HCT116 (cell line): ENCODE measurements at regions not wholly inside any gene's neighbourhood (a gene's known extent, or its start where the extent isn't known, plus 50 kb on each side); places are given as distances from the start of the nearest gene placed in this dataset.

Source experiments
- ATAC-seq: fragments of 200-7000 bp; cut with Tn5 transposase; 2 replicates; pipeline ENCODE4 v1.9.1; 2020; ENCODE audit warnings: mild to moderate bottlenecking, moderate library complexity
- BruUV-seq: library from RNA; stranded (reverse); fragments of 400-500 nt; replicated peaks from 2 replicates; lab custom pipeline; 2021; lab: Mats Ljungman, UMichigan
- CTCF ChIA-PET: fragments of 300-600 bp; sonication (Branson Sonifier 250); formaldehyde crosslinking; loops from one replicate; lab custom pipeline; 2021; ENCODE audit warnings: antibody characterized with exemption; lab: Charles Lee
- POLR2A ChIA-PET: fragments of 300-600, 350-600 bp; sonication (Branson Sonifier 250); formaldehyde crosslinking; loops from one replicate; lab custom pipeline; 2021; ENCODE audit warnings: antibody characterized with exemption; lab: Charles Lee
- RAD21 ChIA-PET, 2 experiments: fragments of 300-600 bp; sonication (Branson Sonifier 250); formaldehyde crosslinking; loops; one replicate each; lab custom pipeline; 2023; ENCODE audit warnings: low total read pairs in 2 of 2; ENCODE audit not compliant: uncharacterized antibody in 2 of 2, unreplicated experiment in 2 of 2, low non-redundant PET in 1 of 2; lab: Charles Lee
- DNase-seq: peaks from one replicate; pipeline ENCODE4 v3.0.0-alpha.2; 2010; ENCODE audit warnings: low read depth, low spot score
- H2AFZ ChIP-seq: fragments of 200-600 bp; shearing (Covaris generic), sonication (generic); 2 replicates; pipeline ENCODE4 v1.6.1; 2017; ENCODE audit warnings: low read depth, mixed run types, mixed read lengths, antibody characterized with exemption, low read length; ENCODE audit not compliant: poor library complexity, severe bottlenecking
- H3K27ac ChIP-seq: 2 replicates; pipeline ENCODE4 v1.5.1; 2012; ENCODE audit warnings: low read depth, low read length
- H3K27me3 ChIP-seq: fragments of 200-600 bp; sonication (generic); 2 replicates; pipeline ENCODE4 v1.6.1; 2016; ENCODE audit warnings: mixed run types, low read length, mixed read lengths; ENCODE audit not compliant: insufficient read depth
- H3K36me3 ChIP-seq, 2 experiments: fragments of 200-500 bp in 1 of 2; fragments of 200-600 bp in 1 of 2; sonication (Bioruptor generic) in 1 of 2; sonication (generic) in 1 of 2; 2 replicates each; pipeline versions ENCODE4 v1.5.1 to v1.6.1; 2014 to 2016; ENCODE audit warnings: low read length in 2 of 2, inconsistent platforms in 1 of 2, mixed read lengths in 1 of 2, mixed run types in 1 of 2; ENCODE audit not compliant: insufficient read depth in 2 of 2, control insufficient read depth in 1 of 2
- H3K4me1 ChIP-seq, 2 experiments: fragments of 200-600 bp in 1 of 2; sonication (generic) in 1 of 2; 2 replicates each; pipeline versions ENCODE4 v1.5.1 to v1.6.1; 2012 to 2017; ENCODE audit warnings: low read length in 2 of 2, inconsistent platforms in 1 of 2, mild to moderate bottlenecking in 1 of 2, mixed read lengths in 1 of 2, mixed run types in 1 of 2, moderate library complexity in 1 of 2; ENCODE audit not compliant: insufficient read depth in 2 of 2, control insufficient read depth in 1 of 2
- H3K4me2 ChIP-seq: fragments of 200-600 bp; sonication (generic); 2 replicates; pipeline ENCODE4 v1.6.1; 2017; ENCODE audit warnings: mixed run types, low read length, mixed read lengths
- H3K4me3 ChIP-seq, 2 experiments: fragments of 200-600 bp in 1 of 2; sonication (generic) in 1 of 2; replicated peaks in 1 of 2; 2 replicates each; pipeline ENCODE4 v1.5.1; 2011 to 2016; ENCODE audit warnings: low read length in 2 of 2, control low read depth in 1 of 2, low read depth in 1 of 2, mild to moderate bottlenecking in 1 of 2, mixed read lengths in 1 of 2, mixed run types in 1 of 2
- H3K79me2 ChIP-seq: fragments of 200-600 bp; sonication (generic); 2 replicates; pipeline ENCODE4 v1.6.1; 2017; ENCODE audit warnings: mild to moderate bottlenecking, mixed run types, low read length, moderate library complexity, mixed read lengths; ENCODE audit not compliant: insufficient read depth
- H3K9ac ChIP-seq: fragments of 200-600 bp; sonication (generic); 2 replicates; pipeline ENCODE4 v1.6.1; 2016; ENCODE audit warnings: low read length, mixed read lengths
- H3K9me2 ChIP-seq: fragments of 200-600 bp; sonication (generic), shearing (Covaris generic); 2 replicates; pipeline ENCODE4 v1.6.1; 2017; ENCODE audit warnings: mixed run types, mild to moderate bottlenecking, moderate library complexity; ENCODE audit not compliant: insufficient read depth
- H3K9me3 ChIP-seq, 2 experiments: fragments of 200-500 bp in 1 of 2; fragments of 200-600 bp in 1 of 2; sonication (Bioruptor generic) in 1 of 2; sonication (generic) in 1 of 2; 2 replicates each; pipeline ENCODE4 v1.6.1; 2014 to 2017; ENCODE audit warnings: low read length in 2 of 2, mixed read lengths in 2 of 2, inconsistent platforms in 1 of 2, low read depth in 1 of 2, mild to moderate bottlenecking in 1 of 2, mixed run types in 1 of 2, moderate library complexity in 1 of 2; ENCODE audit not compliant: control insufficient read depth in 1 of 2, insufficient read depth in 1 of 2
- H4K20me1 ChIP-seq: fragments of 200-600 bp; sonication (generic), shearing (Covaris generic); 2 replicates; pipeline ENCODE4 v1.6.1; 2017; ENCODE audit warnings: mixed run types, mild to moderate bottlenecking, moderate library complexity; ENCODE audit not compliant: insufficient read depth
- EZH2 ChIP-seq: fragments of 200-600 bp; sonication (generic); IDR thresholded peaks from 2 replicates; pipeline ENCODE4 v1.6.1; 2017; ENCODE audit warnings: antibody characterized with exemption, mixed run types
- FOSL1 ChIP-seq: IDR thresholded peaks from 2 replicates; pipeline ENCODE4 v1.6.1; 2012; ENCODE audit warnings: low read depth
- POLR2AphosphoS5 ChIP-seq: IDR thresholded peaks from 2 replicates; pipeline ENCODE4 v1.6.1; 2011; ENCODE audit warnings: mild to moderate bottlenecking, low read depth, low read length, moderate library complexity
- SIN3A ChIP-seq: IDR thresholded peaks from 2 replicates; pipeline ENCODE4 v1.6.1; 2012; ENCODE audit warnings: low read depth
- SRF ChIP-seq: IDR thresholded peaks from 2 replicates; pipeline ENCODE4 v1.6.1; 2012; ENCODE audit warnings: low read depth
- YY1 ChIP-seq: IDR thresholded peaks from 2 replicates; pipeline ENCODE4 v1.6.1; 2011; ENCODE audit warnings: low read length, low read depth, moderate library complexity, mild to moderate bottlenecking; ENCODE audit not compliant: insufficient replicate concordance; ENCODE audit errors: extremely low read depth
- intact Hi-C: fragments of 100-400 bp; cut with micrococcal nuclease; formaldehyde crosslinking; loops from 2 replicates; pipeline ENCODE4 v1.10.0; 2022
- TF ChIP-seq, protein P1 (sequence below): IDR thresholded peaks from 2 replicates; pipeline ENCODE4 v1.6.1; 2011; ENCODE audit warnings: mild to moderate bottlenecking, low read length, moderate library complexity; ENCODE audit not compliant: insufficient replicate concordance; ENCODE audit errors: extremely low read depth
- TF ChIP-seq, protein P2 (sequence below): IDR thresholded peaks from 2 replicates; pipeline ENCODE4 v1.6.1; 2012

GRCh38 chr10:21289271-21289670 is 236.2 kb downstream of the SKIDA1 start:
- no peaks in the 10 kb centered on the region for H4K20me1 ChIP-seq
- no peak overlapping the region for H3K27ac ChIP-seq
- H3K9me2 ChIP-seq, result no peaks in the 10 kb centered on the region
- intact Hi-C loops, result no loop called here
- no peak overlapping the region for H3K4me2 ChIP-seq
- no peaks in the 10 kb centered on the region for H3K9me3 ChIP-seq
- TF ChIP-seq FOSL1, result no peak
- no peak for TF ChIP-seq POLR2AphosphoS5
- no peak for TF ChIP-seq SIN3A
- TF ChIP-seq, protein P1, sequence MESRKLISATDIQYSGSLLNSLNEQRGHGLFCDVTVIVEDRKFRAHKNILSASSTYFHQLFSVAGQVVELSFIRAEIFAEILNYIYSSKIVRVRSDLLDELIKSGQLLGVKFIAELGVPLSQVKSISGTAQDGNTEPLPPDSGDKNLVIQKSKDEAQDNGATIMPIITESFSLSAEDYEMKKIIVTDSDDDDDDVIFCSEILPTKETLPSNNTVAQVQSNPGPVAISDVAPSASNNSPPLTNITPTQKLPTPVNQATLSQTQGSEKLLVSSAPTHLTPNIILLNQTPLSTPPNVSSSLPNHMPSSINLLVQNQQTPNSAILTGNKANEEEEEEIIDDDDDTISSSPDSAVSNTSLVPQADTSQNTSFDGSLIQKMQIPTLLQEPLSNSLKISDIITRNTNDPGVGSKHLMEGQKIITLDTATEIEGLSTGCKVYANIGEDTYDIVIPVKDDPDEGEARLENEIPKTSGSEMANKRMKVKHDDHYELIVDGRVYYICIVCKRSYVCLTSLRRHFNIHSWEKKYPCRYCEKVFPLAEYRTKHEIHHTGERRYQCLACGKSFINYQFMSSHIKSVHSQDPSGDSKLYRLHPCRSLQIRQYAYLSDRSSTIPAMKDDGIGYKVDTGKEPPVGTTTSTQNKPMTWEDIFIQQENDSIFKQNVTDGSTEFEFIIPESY, result no peak
- TF ChIP-seq EZH2, result no peak
- TF ChIP-seq YY1, result no peak
- no peak for TF ChIP-seq SRF
- TF ChIP-seq, protein P2, sequence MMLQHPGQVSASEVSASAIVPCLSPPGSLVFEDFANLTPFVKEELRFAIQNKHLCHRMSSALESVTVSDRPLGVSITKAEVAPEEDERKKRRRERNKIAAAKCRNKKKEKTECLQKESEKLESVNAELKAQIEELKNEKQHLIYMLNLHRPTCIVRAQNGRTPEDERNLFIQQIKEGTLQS, result no peak
- TF ChIP-seq, all 23 proteins: peak for 0
- H2AFZ ChIP-seq, result peak overlapping the region; percentile 58
- ATAC-seq (no peak), DNase-seq (no peak)
- ChIA-PET POLR2A (no interaction called here), RAD21 (no interaction called here), CTCF (no interaction called here)
- no TSS peak for BruUV-seq
- H3K4me3 ChIP-seq, result no peak overlapping the region
- no peaks in the 10 kb centered on the region for H3K27me3 ChIP-seq
- no peak overlapping the region for H3K9ac ChIP-seq
- H3K4me1 ChIP-seq, result peaks cover 35 to 61% of the 10 kb centered on the region in 2 experiments
- no peaks in the 10 kb centered on the region for H3K36me3 ChIP-seq
- H3K79me2 ChIP-seq, result no peaks in the 10 kb centered on the region
